ENCODE measurements at regions not wholly inside any gene's neighbourhood (a gene's known extent, or its start where the extent isn't known, plus 50 kb on each side); places are given as distances from the start of the nearest gene placed in this dataset.

DNA sequence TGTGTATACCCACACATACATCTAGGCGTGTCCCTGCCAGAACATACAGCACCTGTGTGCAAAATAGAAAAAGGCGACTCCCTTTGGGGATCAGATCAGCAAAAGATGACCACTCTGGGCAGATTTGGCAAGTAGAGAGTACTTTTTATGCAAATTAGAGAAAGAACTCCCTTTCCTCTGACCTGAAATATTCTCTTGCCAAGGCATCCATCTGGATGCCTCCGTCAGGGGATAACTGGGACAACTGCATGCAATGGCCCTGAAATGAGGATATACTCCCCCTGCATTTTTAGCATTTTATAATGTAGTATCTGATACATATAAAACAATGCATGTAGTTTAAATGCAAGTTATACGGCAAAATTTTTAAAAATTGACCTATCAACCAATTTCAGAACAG is 247.7 kb downstream of the ICOS start:
- no peak for DNase-seq

DNA sequence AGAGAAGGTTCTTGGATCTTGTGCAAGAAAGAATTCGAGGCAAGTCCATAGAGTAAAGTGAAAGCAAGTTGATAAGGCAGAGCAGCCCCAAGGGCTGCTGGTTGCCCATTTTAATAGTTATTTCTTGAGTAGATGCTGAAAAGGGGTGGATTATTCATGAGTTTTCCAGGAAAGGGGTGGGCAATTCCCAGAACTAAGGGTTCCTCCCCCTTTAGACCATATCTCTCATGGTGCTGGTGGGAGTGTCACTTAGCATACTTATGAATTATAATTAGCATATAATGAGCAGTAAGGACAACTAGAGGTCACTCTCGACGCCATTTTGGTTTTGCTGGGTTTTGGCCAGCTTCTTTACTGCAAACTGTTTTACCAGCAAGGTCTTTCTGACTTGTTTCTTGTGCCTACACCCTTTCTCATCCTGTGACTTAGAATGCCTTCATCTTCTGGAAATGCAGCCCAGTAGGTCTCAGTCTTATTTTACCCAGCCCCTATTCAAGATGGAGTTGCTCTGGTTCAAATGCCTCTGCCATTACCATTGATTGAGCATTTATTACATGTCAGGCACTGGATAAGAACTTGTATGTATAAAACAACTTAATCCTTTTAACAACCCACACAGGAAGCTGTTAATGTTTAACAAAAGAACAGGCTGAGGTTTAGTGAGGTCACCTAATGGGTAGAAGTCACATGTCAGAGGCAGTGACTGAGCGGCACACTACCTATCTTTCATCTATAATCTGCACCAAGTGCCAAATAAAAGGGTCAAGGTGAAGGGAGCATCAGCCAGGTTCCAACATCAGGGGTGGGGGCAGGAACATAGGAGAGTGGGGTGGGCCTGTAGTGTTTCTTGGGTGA is 250.9 kb downstream of the ICOS start:
- DNase-seq, result no peak

DNA sequence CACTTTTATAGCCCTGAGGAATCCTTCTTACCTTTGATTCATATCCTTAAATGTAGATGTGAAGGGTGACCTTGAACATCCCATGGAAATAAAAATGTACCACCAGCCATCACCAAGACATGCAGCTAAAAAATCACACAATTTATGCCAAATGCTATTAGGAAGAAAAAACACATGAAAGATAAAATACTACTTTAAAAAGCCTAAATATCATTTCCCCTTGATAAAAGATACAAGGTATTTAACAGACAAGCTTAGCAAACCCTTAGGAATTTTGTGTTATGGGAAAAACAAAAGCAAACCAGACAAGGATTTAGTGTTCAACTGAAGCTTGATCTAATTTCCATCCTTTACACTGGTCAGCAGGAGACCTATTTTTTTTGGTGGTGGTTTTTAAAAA is 255.0 kb downstream of the ICOS start:
- no peak for DNase-seq

DNA sequence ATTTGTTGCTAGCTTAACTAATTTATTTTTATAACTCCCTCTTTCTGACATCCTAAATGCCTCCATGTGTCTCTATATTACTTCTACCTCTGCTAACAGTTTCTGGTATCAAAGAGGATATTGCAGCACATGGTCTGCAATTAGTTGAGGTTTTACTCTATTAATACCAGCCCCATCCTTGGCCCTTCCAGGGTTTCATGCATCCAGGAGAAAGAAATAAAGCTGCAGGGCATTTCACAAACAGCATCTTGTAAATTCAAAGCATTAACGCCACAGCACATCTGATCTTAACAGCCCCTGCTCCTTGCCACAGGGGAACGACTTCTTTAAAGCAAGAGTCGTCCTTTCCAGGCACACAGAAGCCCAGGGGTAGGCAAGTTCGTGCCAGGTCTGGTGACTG is 258.9 kb downstream of the ICOS start:
- no peak for DNase-seq

DNA sequence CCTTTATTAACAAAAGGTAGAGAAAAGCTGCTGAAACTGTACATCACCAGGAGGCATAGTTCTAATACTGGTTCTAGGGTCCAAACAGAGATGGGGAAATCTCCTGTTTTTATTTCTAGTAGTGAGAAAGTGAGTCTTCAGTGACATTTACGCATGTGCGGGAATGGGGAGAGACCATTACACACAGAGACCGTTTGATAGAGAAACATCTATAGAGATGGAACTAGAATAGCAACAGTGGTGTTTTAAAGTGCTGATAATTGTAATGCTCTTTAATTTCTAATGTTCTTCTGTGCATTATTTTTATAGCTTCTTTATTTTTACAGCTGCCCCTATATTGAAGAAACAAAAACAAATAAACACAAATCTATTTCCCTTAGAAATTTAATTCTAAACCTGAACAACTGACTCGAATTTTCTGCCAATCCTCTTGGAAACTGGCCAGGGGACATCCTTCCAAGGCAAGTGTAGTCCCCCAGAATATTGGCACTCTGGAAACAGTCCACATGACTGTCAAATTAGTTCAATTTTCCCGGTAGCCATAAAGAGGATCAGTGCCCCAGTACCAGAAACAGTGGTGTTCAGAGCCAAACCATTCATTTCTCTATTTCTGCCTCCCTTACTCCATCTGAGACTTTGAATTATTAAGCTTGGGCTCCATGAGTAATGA is 260.9 kb downstream of the ICOS start:
- DNase-seq, result no peak

DNA sequence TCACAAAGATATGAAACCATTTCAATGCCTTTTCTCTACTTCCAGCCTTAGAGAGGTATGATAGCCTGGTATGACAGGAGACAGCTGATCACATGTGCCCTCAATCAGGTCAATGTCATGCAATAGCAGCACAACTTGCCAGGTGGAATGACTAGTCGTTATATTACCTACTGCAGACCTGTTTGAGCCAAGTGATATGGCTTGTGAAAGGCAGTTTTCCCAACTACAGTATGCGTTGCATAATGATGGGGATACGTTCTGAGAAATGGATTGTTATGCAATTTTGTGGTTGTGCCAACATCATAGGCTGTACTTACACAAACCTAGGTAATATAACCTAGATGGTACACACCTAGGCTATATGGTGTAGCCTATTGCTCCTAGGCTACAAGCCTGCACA is 262.8 kb downstream of the ICOS start:
- no peak for DNase-seq

DNA sequence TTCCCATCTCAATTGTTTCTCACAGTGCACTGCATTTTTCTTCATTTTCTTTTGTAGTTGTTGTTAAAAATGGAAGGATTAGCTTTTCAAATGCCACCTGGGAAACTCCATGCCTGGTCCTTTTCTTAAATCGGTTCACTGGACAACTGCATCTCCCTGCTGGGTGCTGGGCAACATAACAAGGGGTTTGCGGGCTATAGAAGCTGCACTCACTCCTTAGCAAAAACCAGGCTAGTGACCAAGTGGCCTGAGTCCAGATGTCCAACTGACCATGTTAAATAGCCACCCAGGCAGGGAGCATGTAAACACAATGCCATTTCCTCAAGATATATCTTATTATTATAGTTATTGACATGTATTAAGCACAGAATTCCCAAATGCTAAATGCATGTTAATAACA is 264.9 kb downstream of the ICOS start:
- no peak for DNase-seq

DNA sequence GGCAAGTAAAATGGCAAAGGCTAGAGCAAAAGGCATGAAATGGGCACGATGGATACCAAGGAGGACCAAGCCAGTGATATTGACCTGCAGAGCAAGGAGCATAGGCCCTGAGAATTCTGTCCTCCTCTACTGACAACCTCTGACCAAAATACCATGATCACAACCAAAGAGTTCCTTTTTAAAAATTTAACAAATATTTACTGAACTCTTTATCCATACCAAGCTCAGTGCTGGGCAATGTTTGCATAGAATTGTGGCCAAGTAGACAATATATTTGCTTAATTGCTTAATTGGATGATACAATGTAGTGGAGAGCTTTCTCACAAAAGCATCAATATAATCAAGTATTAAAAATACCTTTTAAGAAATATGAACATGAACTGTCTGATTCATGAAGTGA is 265.7 kb downstream of the ICOS start:
- DNase-seq, result no peak

DNA sequence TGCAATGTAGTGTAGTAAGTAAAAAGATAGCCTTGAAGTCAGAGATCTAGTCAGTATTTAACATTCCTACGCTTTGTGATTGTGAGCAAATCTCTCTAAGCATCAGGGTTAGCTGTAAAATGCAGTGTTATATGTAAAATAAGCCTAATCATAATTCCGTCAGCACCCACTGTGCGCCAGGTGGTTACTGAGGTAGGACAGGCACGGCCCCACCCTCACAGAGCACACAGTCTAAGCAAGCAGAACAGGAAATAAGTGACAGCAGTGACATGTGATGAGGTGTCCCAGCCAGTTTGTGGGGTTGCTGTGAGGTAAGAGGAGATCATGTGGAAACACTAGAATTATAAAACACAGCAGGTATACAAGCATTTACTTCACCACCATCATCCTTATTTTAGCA is 267.1 kb downstream of the ICOS start:
- no peak for DNase-seq

DNA sequence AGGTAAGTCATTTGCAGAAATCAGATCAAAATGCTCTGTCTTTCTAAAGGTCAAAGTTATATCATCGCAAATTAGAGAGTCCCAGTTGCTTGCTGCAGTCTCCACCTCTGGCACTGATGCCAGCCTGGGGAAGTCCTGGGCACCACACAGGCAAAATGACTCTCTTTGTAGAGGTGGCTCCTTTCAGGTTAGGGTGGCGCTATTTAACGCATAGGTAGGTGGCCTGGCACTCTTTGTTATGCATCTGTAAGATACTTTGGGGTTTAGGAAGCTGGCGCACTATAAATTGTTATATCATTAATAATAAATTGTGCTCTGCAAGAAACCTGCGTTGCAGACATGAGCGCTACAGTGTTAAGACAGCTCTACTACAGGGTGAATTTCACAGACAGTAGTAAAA is 268.5 kb downstream of the ICOS start:
- no peak for DNase-seq

DNA sequence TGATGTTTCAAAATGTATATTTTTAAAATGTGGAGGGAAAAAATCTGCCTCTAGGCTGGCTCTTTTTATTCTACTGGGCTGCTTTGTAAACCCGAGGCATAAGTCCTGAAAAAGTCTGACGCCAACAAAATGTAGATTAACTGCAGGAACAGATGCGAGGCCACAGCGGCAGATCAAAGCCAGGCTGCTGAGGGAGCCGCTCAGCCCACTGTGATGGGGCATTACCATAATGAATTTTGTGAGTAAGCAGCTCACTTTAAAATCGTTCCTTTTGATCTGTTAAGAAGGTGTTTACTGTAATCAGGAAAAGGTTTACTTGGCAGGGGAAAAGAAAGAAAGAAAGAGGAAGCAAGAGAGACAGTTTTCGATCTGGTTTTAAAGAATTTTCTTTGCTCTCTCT is 269.0 kb downstream of the ICOS start:
- DNase-seq, result no peak

DNA sequence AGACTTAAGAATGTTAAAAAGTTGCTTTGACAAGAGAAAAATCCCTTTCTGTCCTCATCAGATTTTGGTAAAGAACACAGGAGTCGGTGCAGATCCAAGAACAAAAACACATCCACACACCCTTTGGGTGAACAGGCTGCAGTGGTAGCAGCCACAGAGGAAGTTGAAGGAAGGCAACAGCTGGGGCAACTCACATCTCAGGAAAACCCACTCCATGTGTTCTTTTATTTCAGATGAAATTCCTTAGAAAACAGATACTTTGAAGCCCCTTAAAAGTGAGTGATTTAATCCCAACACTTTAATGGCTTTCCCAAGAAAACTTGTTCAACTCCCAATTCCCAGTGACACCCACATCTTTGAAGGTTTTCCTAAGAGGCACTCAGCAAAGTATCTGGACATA is 271.3 kb downstream of the ICOS start:
- DNase-seq, result no peak

DNA sequence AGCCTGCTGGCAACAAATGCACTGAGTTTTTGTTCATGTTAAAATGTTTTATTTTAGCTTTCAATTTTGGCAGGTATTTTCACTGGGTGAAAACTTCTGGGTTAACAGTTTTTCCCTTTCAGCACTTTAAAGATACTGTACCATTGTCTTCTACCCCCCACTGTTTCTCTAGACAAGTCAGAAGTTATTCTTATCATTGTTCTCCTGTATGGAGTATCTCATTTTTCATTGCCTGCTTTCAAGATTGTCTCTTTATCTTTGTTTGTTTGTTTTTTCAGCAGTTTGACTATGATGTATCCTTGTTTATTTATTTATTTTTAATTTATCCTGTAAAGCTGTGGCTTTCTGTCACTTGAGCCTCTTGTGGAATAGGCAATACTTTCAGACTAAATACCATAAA is 277.0 kb downstream of the ICOS start:
- DNase-seq, result no peak

DNA sequence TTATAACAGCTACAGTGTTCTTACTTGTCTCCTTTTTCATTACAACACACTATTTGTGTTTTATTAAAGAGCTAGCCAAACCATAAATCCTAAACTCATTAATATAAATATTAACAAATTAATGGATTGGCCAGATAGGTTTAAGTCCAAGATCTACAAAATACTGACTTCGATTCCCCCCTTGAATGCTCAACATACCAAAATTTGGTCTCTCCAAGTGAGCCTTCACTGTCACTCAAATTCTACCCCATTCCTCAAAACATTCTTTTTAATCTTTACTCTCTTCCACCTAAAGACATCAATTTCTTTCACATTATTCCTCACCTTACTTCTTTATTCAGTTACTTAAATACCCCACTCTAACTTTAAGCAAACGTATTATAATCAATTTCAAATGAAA is 281.5 kb downstream of the ICOS start:
- no peak for DNase-seq

DNA sequence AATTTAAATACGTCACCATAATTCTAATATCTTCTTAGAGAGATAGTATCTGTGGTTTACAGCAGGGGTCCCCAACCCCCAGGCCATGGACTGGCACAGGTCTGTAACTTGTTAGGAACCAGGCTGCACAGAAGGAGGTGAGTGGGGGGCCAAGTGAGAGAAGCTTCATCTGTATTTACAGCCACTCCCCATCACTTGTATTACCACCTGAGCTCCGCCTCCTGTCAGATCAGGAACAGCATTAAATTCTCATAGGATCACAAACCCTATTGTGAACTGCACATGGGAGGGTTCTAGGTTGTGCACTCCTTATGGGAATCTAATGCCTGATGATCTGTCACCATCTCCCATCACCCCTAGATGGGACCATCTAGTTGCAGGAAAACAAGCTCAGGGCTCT is 282.6 kb downstream of the ICOS start:
- DNase-seq, result no peak

DNA sequence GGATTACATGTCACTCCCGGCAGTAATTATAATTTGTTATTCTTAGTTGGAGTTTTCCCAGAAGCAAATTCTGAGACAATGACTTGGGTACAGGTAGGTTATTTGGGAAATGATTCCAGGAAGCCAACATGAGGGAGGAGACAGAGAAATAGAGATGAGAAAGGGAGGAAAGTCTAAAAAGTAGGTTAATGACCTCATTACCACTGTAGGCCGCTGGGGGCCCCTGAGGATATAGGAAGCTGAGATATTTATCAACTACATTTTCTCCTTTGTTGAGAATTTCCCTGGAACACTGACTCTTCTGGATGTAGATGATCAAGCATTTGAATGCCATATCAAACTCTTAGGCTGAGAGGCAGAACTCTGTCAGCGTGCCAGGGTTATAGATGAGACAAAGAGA is 284.3 kb downstream of the ICOS start:
- no peak for DNase-seq

DNA sequence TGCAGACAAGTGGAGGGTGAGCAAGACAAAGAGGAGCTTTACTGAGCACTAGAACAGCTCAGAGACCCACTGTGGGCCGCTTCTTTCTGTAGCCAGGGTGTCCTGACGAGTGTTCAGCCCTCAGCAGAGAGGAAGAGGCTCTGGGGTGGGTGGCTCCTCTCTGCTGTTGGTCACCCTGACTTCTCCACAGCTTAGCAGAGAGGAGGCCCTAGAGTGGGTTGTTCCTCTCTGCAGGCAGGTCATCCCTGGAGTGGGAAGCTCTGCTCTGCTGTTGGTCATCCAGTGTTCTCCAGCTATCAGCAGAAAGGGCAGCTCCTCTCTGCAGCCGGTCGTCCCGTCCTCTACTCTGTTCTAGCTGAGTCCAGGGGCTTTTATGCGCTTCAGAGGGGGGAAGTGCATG is 286.5 kb downstream of the ICOS start:
- DNase-seq, result no peak

DNA sequence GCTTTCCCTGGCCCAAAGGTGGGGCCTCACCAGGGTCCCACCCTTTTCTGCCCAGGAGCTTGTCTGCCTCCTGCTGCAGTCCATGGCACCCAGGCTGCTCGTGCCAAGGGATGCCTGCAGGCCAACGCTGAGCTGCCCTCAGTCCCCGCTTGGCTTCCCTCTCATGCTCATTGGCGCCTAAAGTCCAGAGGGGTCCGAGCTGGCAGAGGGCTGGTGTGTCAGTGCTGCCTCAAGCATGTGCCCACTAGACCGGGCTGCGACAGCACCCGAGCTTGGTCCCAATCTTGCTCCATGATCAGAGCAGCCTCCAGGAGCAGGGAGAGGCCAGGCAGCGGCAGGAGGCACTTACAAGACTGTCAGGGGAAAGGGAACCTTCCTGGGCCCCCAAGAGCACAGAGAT is 287.0 kb downstream of the ICOS start:
- no peak for DNase-seq

DNA sequence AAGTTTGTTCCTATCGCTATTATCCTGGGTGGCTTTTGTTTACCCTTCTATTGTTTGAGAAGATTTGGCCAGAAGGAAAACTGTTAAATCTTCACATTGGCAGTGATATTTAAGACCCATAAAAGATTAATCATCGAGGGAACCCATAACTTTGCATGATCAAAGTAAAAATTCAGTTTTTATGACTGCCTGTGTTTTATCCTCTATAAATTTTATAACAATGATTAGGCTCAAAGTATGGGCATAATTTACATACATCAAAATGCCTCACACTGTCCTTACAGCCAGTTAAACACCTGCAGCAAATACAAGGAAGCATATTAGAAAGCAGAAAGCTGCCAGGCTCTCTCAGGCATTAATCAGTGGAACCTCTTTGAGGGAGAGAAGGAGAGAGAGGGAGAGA is 289.1 kb downstream of the ICOS start:
- no peak for DNase-seq

DNA sequence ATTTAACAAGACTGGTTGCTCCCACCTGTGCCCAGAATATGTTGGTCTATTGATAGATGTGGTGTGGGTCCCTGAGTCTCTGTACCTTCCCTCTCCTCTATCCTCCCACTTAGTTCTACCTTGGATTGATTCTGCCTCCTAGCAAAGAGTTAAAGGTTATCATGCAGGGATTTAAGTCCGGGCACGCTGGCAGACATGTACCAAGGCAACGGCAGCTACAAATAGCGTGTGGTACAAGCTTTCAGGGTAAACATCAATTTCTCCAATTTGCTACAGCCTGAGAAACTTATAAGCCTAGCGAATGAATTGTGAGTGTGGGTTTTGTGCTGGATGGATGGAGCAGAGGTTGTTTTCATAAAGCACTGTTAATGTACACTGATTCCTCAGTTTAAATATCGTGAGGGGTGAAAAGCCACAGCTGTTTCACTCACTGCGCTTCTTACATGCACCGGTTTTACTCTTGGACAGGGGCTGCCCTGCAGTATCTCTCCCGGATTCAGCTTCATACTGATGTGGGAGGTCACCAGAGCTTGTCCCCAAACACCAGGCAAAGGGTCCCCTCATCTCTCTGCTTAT is 289.8 kb downstream of the ICOS start:
- DNase-seq, result no peak

DNA sequence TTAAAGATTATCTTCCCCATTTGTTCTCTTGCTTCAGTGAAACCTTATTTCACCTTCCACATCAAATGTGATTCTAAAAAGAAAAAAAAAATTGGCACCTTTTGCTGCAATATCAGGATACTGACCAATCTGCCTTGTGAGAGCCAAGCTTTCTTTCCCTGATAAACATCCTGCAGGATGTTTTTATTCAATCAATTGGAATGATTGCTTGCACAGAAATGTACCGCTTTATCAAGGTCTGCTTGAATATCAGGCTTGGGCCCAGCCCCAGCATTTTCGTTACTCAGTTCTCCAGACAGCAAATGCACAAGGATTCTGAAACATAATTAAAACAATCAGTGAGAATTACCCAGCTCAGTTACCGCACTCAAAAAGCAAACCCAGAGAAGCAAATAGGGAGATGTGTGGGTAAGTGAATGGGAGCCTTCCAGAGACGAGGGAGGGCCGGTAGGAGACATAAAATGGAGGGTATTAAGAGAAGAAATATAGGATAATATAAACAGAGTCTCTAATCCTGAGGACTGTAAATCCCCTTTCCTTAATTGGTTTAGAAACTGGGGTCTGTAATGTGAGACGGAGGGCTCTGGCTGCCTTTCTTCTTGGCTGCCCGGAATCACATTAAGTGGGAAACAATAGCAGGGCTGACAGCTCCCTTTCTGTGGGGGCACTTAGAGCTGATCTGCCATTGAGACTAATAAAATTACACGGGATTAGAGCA is 291.8 kb downstream of the ICOS start:
- no peak for DNase-seq

DNA sequence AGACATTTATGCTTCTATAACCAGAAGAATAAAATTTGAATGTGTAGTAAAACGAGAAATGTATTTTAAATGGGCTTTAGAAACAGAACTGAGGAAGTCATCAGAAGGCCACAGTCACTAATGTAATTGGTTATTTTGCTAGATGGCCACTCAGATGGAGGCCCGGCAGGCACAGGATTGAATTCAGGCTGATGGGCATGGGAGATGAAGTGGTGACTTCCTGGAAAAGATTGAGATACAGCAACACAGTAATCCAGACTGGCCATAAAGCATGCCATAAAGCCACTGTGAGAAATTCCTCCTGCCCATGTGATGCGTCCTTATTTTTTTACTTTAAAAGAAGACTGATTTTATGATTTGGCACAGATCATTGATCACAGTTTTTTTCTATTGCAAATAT is 297.7 kb downstream of the ICOS start:
- no peak for DNase-seq

DNA sequence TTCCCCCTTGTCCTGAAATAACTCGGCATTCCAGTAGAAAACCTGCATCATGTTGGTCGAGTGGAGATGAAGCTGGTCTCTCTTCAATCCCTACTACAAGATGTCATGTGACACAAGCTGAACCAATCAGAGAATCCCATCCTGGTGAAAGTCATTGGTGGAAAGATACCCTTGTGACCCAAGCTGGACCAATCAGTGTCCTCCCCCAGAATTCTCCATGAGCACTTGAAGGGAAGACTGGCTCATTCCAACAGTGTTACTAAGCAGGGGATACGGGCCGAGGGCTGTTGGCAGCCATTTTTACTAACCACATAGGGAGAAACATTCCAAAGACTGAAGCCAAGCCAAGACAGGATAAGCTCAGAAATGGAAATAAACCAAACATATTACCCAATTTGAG is 298.3 kb downstream of the ICOS start:
- no peak for DNase-seq

Measured in occipital lobe (tissue), 1 donor.